Transverse colon (tissue), 4 donors: ENCODE measurements at regions not wholly inside any gene's neighbourhood (a gene's known extent, or its start where the extent isn't known, plus 50 kb on each side); places are given as distances from the start of the nearest gene placed in this dataset.

Experiments used
- EP300 ChIP-seq: sonication (generic); formaldehyde crosslinking; IDR thresholded peaks from one replicate; pipeline ENCODE4 v1.6.1; 2017; ENCODE audit warnings: antibody characterized with exemption, low read depth
- POLR2A ChIP-seq: fragments of 450-650 bp; IDR thresholded peaks from one replicate; pipeline ENCODE4 v1.6.1; 2016; ENCODE audit warnings: antibody characterized with exemption, mild to moderate bottlenecking, moderate library complexity
- POLR2AphosphoS5 ChIP-seq, 3 donors: sonication (generic); formaldehyde crosslinking; IDR thresholded peaks; one replicate each; pipeline ENCODE4 v1.6.1; 2016; ENCODE audit warnings: antibody characterized with exemption in 3 of 3
- TF ChIP-seq, protein P1 (sequence below), 5 experiments: fragments of 200-600 bp in 3 of 5; fragments of 450-650 bp in 2 of 5; sonication (generic) in 3 of 5; IDR thresholded peaks; 1 replicate in 2 of 5; 2 replicates in 3 of 5; pipeline ENCODE4 v1.5.1; 2016 to 2017; ENCODE audit warnings: antibody characterized with exemption in 5 of 5, inconsistent platforms in 3 of 5, mild to moderate bottlenecking in 2 of 5, moderate library complexity in 1 of 5

DNA sequence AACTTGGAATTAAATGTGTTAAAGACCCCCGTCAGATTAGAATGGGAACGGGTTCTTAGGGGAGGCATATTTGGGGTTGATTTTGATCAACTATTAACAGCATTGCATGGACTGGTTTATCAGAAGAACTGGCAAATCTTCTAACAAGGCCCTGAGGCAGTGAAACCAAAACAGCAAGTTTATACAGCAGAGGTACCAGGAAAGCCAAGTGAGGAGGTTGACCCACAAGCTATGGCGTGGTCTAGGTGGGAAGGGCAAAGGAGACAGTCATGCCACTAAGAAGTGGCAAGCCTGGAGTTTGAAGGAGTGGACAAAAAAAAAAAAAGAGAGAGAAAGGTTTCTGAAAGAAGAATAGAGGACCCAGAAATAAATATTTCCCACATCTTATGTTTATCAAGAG is 187.0 kb downstream of the MREG start:
- TF ChIP-seq POLR2AphosphoS5 (IDR thresholded peaks at IDR 0.05): no peak
- TF ChIP-seq, protein P1, sequence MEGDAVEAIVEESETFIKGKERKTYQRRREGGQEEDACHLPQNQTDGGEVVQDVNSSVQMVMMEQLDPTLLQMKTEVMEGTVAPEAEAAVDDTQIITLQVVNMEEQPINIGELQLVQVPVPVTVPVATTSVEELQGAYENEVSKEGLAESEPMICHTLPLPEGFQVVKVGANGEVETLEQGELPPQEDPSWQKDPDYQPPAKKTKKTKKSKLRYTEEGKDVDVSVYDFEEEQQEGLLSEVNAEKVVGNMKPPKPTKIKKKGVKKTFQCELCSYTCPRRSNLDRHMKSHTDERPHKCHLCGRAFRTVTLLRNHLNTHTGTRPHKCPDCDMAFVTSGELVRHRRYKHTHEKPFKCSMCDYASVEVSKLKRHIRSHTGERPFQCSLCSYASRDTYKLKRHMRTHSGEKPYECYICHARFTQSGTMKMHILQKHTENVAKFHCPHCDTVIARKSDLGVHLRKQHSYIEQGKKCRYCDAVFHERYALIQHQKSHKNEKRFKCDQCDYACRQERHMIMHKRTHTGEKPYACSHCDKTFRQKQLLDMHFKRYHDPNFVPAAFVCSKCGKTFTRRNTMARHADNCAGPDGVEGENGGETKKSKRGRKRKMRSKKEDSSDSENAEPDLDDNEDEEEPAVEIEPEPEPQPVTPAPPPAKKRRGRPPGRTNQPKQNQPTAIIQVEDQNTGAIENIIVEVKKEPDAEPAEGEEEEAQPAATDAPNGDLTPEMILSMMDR (IDR thresholded peaks at IDR 0.05): no peak
- TF ChIP-seq EP300: no peak
- TF ChIP-seq POLR2A: no peak
